ENCODE measurements at regions not wholly inside any gene's neighbourhood (a gene's known extent, or its start where the extent isn't known, plus 50 kb on each side); places are given as distances from the start of the nearest gene placed in this dataset.
"Not testable (repeated sequence)": the region's sequence is repeated elsewhere in the genome, so short reads cannot be mapped to it uniquely, and the experiment has no call there.

GRCh38 chr12:87020071-87020470 is 763.9 kb upstream of the MGAT4C start:
- Histone ChIP-seq H3K4me3 (ENCODE audit: low read length) (no peak overlapping the region), H3K9ac (ENCODE audit: low read length) (no peak overlapping the region), H3K36me3 (ENCODE audit: control insufficient read depth, insufficient read depth, low read length) (no peaks in the 10 kb centered on the region), H3K4me1 (ENCODE audit: control insufficient read depth, insufficient read depth, low read length) (no peaks in the 10 kb centered on the region), H3K27me3 (ENCODE audit: control insufficient read depth, insufficient read depth, low read length) (no peaks in the 10 kb centered on the region), H3K27ac (ENCODE audit: low read depth, low read length) (no peak overlapping the region)

GRCh38 chr12:87015352-87015751 is 759.2 kb upstream of the MGAT4C start:
- no peak overlapping the region for H3K27ac ChIP-seq (ENCODE audit: low read depth, low read length)
- H3K4me3 ChIP-seq (ENCODE audit: low read length): no peak overlapping the region
- no peaks in the 10 kb centered on the region for H3K4me1 ChIP-seq (ENCODE audit: control insufficient read depth, insufficient read depth, low read length)
- no peaks in the 10 kb centered on the region for H3K27me3 ChIP-seq (ENCODE audit: control insufficient read depth, insufficient read depth, low read length)
- H3K9ac ChIP-seq (ENCODE audit: low read length): no peak overlapping the region
- no peaks in the 10 kb centered on the region for H3K36me3 ChIP-seq (ENCODE audit: control insufficient read depth, insufficient read depth, low read length)

- H3K4me1 ChIP-seq (ENCODE audit: control insufficient read depth, insufficient read depth, low read length): no peaks in the 10 kb centered on the region
- no peaks in the 10 kb centered on the region for H3K27me3 ChIP-seq (ENCODE audit: control insufficient read depth, insufficient read depth, low read length)
- no peak overlapping the region for H3K27ac ChIP-seq (ENCODE audit: low read depth, low read length)
- no peaks in the 10 kb centered on the region for H3K36me3 ChIP-seq (ENCODE audit: control insufficient read depth, insufficient read depth, low read length)
- H3K9ac ChIP-seq (ENCODE audit: low read length): no peak overlapping the region
- H3K4me3 ChIP-seq (ENCODE audit: low read length): no peak overlapping the region
These were observed 752.7 kb upstream of the MGAT4C start for GRCh38 chr12:87008785-87009384.

GRCh38 chr12:87001102-87001501 is 744.9 kb upstream of the MGAT4C start:
- no peak overlapping the region for H3K4me3 ChIP-seq (ENCODE audit: low read length)
- H3K4me1 ChIP-seq (ENCODE audit: control insufficient read depth, insufficient read depth, low read length): no peaks in the 10 kb centered on the region
- H3K36me3 ChIP-seq (ENCODE audit: control insufficient read depth, insufficient read depth, low read length): no peaks in the 10 kb centered on the region
- no peaks in the 10 kb centered on the region for H3K27me3 ChIP-seq (ENCODE audit: control insufficient read depth, insufficient read depth, low read length)
- no peak overlapping the region for H3K27ac ChIP-seq (ENCODE audit: low read depth, low read length)
- no peak overlapping the region for H3K9ac ChIP-seq (ENCODE audit: low read length)

DNA sequence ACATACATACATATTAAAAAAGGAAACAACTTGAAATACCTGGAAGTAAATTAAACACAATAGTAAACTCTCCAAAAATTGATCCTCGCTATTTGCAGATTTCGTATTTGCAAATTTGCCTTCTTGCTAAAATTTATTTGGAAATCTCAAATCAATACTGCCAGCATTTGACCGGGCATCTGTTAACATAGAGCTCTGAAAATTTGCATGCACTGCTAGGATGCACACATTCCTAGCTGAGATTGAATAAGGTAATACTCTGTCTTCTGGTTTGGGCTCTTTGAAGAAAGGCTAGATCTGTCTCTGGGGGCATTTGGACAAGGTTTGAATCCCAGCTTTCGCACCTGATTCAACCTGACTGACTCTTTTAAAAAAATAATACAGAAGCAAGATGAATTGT is 729.1 kb upstream of the MGAT4C start:
- Histone ChIP-seq H3K4me3 (ENCODE audit: low read length) (no peak overlapping the region), H3K4me1 (ENCODE audit: control insufficient read depth, insufficient read depth, low read length) (no peaks in the 10 kb centered on the region), H3K9ac (ENCODE audit: low read length) (no peak overlapping the region), H3K27ac (ENCODE audit: low read depth, low read length) (no peak overlapping the region), H3K36me3 (ENCODE audit: control insufficient read depth, insufficient read depth, low read length) (no peaks in the 10 kb centered on the region), H3K27me3 (ENCODE audit: control insufficient read depth, insufficient read depth, low read length) (no peaks in the 10 kb centered on the region)

- not testable (repeated sequence) for H3K27me3 ChIP-seq (ENCODE audit: control insufficient read depth, insufficient read depth, low read length); H3K9ac ChIP-seq (ENCODE audit: low read length); H3K4me3 ChIP-seq (ENCODE audit: low read length); H3K27ac ChIP-seq (ENCODE audit: low read depth, low read length); H3K4me1 ChIP-seq (ENCODE audit: control insufficient read depth, insufficient read depth, low read length); H3K36me3 ChIP-seq (ENCODE audit: control insufficient read depth, insufficient read depth, low read length)
These were observed 714.4 kb upstream of the MGAT4C start for GRCh38 chr12:86970595-86970994.

DNA sequence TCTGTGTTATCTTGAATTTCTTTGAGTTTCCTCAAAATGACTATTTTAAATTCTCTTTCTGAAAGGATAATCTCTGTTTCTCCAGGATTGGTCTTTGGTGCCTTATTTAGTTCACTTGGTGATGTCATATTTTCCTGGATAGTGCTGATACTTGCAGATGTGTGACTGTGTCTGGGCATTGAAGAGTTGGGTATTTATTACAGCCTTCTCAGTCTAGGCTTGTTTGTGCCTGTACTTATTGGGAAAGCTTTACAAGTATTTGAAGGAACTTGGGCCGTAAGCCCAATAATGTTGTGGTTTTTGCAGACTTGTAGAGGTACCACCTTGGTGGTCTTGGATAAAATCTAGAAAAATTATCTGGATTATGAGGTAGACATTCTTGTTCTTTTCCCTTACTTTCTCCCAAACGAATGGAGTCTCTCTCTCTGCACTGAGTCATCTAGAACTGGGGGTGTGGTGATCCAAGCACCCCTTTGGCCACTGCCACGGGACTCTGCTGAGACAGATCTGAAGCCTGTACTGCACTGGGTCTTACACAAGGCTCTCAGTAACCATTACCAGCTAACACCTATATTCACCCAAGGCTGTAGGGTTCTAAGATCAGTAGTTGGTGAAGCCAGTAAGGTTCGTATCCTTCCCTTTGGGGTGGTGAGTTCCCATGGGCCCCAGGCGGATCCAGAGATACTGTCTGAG is 703.7 kb upstream of the MGAT4C start:
- no peaks in the 10 kb centered on the region for H3K4me1 ChIP-seq (ENCODE audit: control insufficient read depth, insufficient read depth, low read length)
- H3K27me3 ChIP-seq (ENCODE audit: control insufficient read depth, insufficient read depth, low read length): no peaks in the 10 kb centered on the region
- no peak overlapping the region for H3K4me3 ChIP-seq (ENCODE audit: low read length)
- no peaks in the 10 kb centered on the region for H3K36me3 ChIP-seq (ENCODE audit: control insufficient read depth, insufficient read depth, low read length)
- H3K9ac ChIP-seq (ENCODE audit: low read length): no peak overlapping the region
- H3K27ac ChIP-seq (ENCODE audit: low read depth, low read length): no peak overlapping the region

DNA sequence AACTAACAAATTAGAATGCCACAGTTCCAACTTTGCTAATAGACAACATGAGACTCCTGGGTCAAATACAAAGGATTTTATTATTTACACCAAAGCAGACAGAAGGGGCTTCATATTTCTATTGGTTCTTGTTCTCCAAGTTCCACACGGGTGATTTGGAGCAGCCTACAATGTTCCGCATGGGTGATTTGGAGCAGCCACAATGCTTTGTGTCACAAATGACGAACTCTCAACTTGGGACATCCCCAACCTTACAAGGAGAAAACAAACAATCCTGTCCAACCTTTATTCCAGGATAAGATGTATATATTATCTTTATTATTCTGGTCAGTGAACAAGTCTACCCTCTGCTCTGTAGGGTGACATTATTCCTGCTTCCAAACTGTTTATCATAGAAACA is 694.3 kb upstream of the MGAT4C start:
- Histone ChIP-seq H3K27ac (ENCODE audit: low read depth, low read length) (no peak overlapping the region), H3K4me3 (ENCODE audit: low read length) (no peak overlapping the region), H3K9ac (ENCODE audit: low read length) (no peak overlapping the region), H3K4me1 (ENCODE audit: control insufficient read depth, insufficient read depth, low read length) (no peaks in the 10 kb centered on the region), H3K27me3 (ENCODE audit: control insufficient read depth, insufficient read depth, low read length) (no peaks in the 10 kb centered on the region), H3K36me3 (ENCODE audit: control insufficient read depth, insufficient read depth, low read length) (no peaks in the 10 kb centered on the region)

DNA sequence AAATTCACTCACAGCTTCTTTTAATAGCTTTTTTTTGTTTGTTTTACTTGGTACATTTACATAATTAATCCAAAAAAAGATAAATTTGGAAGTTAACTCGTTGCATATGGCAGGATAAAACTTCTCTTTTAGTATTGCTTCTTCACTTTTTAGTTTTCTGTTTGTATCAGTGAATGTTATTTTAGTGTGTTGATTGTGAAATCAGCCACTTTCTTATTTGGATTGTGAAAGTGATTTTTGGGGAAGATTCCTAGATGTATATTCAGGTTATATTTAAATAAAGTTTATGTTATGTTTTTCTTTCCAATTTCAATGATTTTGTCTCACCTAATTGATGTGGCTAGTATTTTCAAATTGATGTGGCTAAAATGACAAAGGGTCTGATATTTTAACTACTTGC is 693.9 kb upstream of the MGAT4C start:
- H3K4me3 ChIP-seq (ENCODE audit: low read length): no peak overlapping the region

GRCh38 chr12:86948851-86949250 is 692.7 kb upstream of the MGAT4C start:
- Histone ChIP-seq H3K4me1 (ENCODE audit: control insufficient read depth, insufficient read depth, low read length) (no peaks in the 10 kb centered on the region), H3K9ac (ENCODE audit: low read length) (no peak overlapping the region), H3K27me3 (ENCODE audit: control insufficient read depth, insufficient read depth, low read length) (no peaks in the 10 kb centered on the region), H3K36me3 (ENCODE audit: control insufficient read depth, insufficient read depth, low read length) (no peaks in the 10 kb centered on the region), H3K4me3 (ENCODE audit: low read length) (no peak overlapping the region), H3K27ac (ENCODE audit: low read depth, low read length) (no peak overlapping the region)

More for the DNA sequence above, 693.9 kb upstream of the MGAT4C start:
- Histone ChIP-seq H3K4me1 (ENCODE audit: control insufficient read depth, insufficient read depth, low read length) (no peaks in the 10 kb centered on the region), H3K36me3 (ENCODE audit: control insufficient read depth, insufficient read depth, low read length) (no peaks in the 10 kb centered on the region), H3K9ac (ENCODE audit: low read length) (no peak overlapping the region), H3K27ac (ENCODE audit: low read depth, low read length) (no peak overlapping the region), H3K27me3 (ENCODE audit: control insufficient read depth, insufficient read depth, low read length) (no peaks in the 10 kb centered on the region)

GRCh38 chr12:86945685-86946196 is 689.5 kb upstream of the MGAT4C start:
- Histone ChIP-seq H3K36me3 (ENCODE audit: control insufficient read depth, insufficient read depth, low read length) (no peaks in the 10 kb centered on the region), H3K4me1 (ENCODE audit: control insufficient read depth, insufficient read depth, low read length) (no peaks in the 10 kb centered on the region), H3K27me3 (ENCODE audit: control insufficient read depth, insufficient read depth, low read length) (no peaks in the 10 kb centered on the region)

DNA sequence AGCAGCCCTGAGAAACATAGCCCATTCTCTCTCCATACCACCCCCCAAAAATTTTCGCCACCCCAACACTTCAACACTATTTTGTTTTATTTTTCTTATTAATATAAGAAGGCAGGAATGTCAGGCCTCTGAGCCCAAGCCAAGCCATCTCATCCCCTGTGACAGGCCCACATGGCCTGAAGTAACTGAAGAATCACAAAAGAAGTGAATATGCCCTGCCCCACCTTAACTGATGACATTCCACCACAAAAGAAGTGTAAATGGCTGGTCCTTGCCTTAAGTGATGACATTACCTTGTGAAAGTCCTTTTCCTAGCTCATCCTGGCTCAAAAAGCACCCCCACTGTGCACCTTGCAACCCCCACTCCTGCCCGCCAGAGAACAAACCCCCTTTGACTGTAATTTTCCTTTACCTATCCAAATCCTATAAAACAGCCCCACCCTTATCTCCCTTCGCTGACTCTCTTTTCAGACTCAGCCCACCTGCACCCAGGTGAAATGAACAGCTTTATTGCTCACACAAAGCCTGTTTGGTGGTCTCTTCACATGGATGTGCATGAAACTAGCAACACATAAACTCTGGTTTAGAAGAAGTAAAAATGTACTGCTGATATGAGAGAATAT is 688.1 kb upstream of the MGAT4C start:
- H3K4me1 ChIP-seq (ENCODE audit: control insufficient read depth, insufficient read depth, low read length); H3K4me3 ChIP-seq (ENCODE audit: low read length); H3K27ac ChIP-seq (ENCODE audit: low read depth, low read length); H3K36me3 ChIP-seq (ENCODE audit: control insufficient read depth, insufficient read depth, low read length); H3K9ac ChIP-seq (ENCODE audit: low read length); H3K27me3 ChIP-seq (ENCODE audit: control insufficient read depth, insufficient read depth, low read length): not testable (repeated sequence)

More at GRCh38 chr12:86945685-86946196, 689.5 kb upstream of the MGAT4C start:
- Histone ChIP-seq H3K9ac (ENCODE audit: low read length) (no peak overlapping the region), H3K27ac (ENCODE audit: low read depth, low read length) (no peak overlapping the region), H3K4me3 (ENCODE audit: low read length) (no peak overlapping the region)

Measured in rectal smooth muscle tissue (tissue), 1 donor.